GM19043 (cell line): ENCODE measurements at regions not wholly inside any gene's neighbourhood (a gene's known extent, or its start where the extent isn't known, plus 50 kb on each side); places are given as distances from the start of the nearest gene placed in this dataset.
"Not testable (repeated sequence)": the region's sequence is repeated elsewhere in the genome, so short reads cannot be mapped to it uniquely, and the experiment has no call there.

Experiments
- ATAC-seq: cut with Tn5 transposase; IDR thresholded peaks from one replicate; pipeline ENCODE4 v1.9.1; 2021; ENCODE audit warnings: low read depth; ENCODE audit not compliant: unreplicated experiment

DNA sequence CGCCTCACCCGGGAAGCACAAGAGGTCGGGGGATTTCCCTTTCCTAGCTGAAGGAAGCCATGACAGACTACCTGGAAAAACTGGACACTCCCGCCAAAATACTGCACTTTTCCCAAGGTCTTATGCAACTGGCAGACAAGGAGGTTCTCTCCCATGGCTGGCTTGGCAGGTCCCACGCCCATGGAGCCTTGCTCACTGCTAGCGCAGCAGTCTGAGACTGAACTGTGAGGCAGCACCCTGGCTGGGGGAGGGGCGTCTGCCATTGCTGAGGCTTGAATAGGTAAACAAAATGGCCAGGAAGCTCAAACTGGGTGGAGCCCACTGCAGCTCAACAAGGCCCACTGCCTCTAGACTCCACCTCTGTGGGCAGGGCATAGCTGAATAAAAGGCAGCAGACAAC lies 92.1 kb downstream of the C4BPA start:
- ATAC-seq: not testable (repeated sequence)

DNA sequence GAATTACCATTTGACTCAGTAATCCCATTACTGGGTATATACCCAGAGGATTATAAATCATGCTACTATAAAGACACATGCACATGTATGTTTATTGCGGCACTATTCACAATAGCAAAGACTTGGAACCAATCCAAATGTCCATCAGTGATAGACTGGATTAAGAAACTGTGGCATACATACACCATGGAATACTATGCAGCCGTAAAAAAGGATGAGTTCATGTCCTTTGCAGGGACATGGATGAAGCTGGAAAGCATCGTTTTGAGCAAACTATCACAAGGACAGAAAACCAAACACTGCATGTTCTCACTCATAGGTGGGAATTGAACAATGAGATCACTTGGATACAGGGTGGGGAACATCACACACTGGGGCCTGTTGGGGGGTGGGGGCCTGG lies 97.5 kb downstream of the C4BPA start:
- ATAC-seq: not testable (repeated sequence)

GRCh38 chr1:207202480-207202879 lies 98.4 kb downstream of the C4BPA start:
- ATAC-seq: no peak

GRCh38 chr1:207203541-207203940 lies 99.5 kb downstream of the C4BPA start:
- ATAC-seq: no peak

- no peak for ATAC-seq
Observed at GRCh38 chr1:207205614-207206061, 101.6 kb downstream of the C4BPA start.

- not testable (repeated sequence) for ATAC-seq
Observed at GRCh38 chr1:207208691-207209090, 104.7 kb downstream of the C4BPA start.

- no peak for ATAC-seq
Observed at GRCh38 chr1:207214453-207214852, 107.0 kb upstream of the CD55 start.

- ATAC-seq: peak; percentile 59
Observed at GRCh38 chr1:207217778-207218511, 103.5 kb upstream of the CD55 start.

- no peak for ATAC-seq
Observed at GRCh38 chr1:207218512-207219362, 102.7 kb upstream of the CD55 start.

DNA sequence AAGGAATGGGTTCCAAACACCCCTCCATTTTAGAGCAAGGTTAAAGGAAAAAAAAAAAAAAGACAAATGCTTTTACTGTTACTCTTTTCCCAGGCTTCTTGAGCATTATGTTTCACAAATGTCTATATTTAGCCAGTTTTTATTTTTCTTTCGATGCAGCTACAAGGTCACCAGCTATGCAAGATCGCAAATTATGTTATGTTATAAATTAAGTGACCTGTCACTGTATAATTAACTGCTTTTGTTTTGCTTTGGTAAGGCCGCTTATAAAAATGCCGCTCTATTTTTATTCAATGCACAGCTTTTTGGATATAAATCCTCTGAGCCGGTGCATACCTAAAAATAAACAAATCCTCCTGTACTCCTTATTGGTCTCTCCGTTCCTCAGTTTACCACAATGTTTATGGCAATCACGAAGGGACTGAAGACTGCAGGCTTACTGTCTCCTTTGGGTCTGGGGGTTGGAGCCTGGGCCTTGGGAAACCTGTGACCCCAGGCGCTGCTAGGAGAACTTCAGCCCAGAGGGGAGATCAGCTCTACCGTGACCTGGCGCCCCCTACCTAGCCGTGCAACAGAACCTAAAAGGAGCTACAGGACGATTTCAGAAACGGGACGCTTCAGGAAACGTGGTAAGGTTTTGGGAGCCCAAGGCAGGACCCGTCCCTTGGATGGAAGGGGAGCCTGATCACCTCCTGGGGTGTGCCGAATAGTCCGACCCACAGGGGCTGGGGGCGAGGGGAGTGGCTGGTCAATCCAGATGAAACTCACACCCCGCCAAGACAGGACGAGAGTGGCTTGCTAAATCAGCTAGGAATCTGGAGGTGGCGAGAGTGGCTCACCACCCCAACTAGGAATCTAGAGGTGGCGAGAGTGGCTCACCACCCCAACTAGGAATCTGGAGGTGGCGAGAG lies 101.2 kb upstream of the CD55 start:
- ATAC-seq: no peak

- no peak for ATAC-seq
Observed at GRCh38 chr1:207221934-207222351, 99.5 kb upstream of the CD55 start.

DNA sequence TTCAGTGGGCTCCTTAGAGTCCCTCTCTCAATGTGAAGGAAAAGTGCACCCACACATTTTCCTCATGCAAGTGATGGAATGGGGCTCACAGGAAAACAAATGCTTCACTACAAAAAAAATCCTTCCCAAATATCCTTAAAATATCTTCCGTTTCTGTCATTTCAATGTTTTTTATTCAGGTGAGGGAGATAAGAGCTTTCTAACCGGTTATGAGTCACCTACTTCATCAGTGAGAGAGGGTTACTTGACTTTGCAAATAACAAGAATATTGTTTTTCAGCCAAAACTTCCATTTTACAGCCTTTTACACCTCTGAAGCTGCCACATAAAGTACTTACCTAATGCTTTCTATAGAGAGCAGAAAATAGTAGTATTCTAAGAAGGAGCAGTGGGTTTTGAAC lies 98.3 kb upstream of the CD55 start:
- no peak for ATAC-seq

GRCh38 chr1:207224666-207225065 lies 96.8 kb upstream of the CD55 start:
- no peak for ATAC-seq

GRCh38 chr1:207227131-207227630 lies 94.3 kb upstream of the CD55 start:
- ATAC-seq: no peak

DNA sequence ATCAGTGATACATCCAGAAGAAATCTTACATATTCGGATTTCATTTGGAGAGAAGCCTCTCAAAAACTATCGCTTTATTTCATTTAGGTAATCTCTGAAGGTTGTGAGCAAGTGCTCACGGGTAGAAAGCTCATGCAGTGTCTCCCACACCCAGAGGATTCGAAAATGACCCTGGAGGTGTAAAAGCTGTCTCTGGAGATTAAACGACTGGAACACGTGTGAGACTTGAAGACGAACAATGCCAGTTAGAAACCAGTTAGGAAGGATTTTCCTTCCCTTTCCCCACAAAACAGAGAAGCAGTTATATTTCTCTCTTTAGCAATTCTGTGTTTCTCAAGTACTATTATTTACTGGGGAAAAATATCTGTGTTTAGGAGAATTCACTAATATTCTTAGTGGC lies 92.5 kb upstream of the CD55 start:
- no peak for ATAC-seq

DNA sequence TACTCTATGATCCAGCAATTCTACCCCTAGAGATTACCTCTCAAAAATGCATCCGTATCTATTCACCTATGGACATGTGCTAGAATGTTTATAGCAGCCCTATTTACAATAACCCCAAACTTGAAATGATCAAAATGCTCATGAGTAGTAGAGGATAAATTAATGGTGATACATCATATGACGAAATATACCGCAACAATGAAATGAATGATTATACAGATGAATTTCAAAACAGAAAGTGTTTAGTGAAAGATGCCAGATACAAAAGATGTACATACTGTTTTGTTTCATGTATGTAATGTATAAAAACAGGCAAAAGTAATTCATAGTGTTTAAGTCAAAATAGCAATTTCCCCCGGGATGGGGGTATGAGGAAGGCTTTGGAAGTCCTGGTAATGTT lies 91.0 kb upstream of the CD55 start:
- no peak for ATAC-seq

GRCh38 chr1:207234690-207235089 lies 86.8 kb upstream of the CD55 start:
- ATAC-seq: no peak

DNA sequence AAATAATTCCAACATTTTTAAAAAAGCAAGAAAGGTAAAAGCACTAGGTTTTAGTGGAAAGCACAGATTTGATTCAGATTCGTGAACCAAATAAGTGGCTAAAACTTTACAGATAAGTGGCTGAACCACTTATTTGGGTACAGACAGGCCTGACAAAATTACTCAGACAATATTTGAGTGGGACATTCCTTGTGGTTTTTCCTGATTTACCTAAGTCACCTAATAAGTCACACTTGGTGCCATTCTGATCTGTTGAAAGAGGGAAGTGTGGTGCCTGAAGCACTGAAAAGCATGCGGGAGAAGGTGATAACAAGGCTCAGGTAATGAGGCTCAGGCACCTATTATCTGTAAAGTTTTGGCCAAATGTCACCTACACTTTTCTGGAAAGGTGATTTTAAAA lies 81.6 kb upstream of the CD55 start:
- ATAC-seq: no peak

DNA sequence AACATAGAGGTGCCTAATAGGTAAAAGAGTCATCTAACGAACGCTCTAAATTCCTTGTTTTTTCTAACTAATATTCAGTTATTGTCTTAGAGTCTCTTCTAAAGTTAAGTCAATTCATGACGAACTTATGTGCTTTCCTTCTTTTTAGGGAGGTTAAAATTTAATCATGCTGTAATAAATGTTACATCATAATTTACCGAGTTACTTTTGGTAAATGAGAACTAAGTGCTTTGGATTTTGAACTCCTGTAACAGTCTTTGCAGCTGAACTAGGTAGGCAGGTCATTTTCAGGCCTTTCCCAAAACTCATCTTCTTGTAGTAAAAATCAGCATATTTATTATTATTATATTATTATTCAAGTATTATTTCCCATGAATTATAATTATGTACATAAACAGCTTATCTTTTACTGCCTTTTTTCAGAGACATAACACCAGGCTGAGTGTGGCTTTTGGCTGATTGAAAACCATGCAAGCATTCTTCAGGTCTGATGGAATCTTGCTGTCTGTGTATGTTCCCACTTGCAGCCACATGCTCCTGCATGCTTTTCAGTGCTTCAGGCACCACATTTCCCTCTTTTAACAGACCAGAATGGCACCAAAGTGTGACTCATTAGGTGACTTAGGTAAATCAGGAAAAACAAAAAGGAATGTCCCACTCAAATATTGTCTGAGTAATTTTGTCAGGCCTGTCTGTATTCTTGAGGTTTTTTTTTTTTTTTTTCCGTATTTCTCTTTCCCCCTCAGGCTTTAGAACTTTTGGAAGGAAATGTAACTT lies 81.0 kb upstream of the CD55 start:
- no peak for ATAC-seq
